H1 (cell line): ENCODE measurements at regions not wholly inside any gene's neighbourhood (a gene's known extent, or its start where the extent isn't known, plus 50 kb on each side); places are given as distances from the start of the nearest gene placed in this dataset.

ENCODE experiments used
- CTCF ChIA-PET: fragments of 300-600 bp; sonication (Branson Sonifier 250); formaldehyde crosslinking; loops from one replicate; lab custom pipeline; 2021; ENCODE audit not compliant: partially characterized antibody; lab: Charles Lee
- POLR2A ChIA-PET: fragments of 300-600 bp; sonication (Branson Sonifier 250); formaldehyde crosslinking; loops from one replicate; lab custom pipeline; 2021; ENCODE audit warnings: inconsistent platforms; ENCODE audit not compliant: partially characterized antibody; lab: Charles Lee
- DNase-seq, 2 experiments: peaks; one replicate each; pipeline versions ENCODE4 v3.0.0 to v3.0.0-alpha.2; 2010 to 2022; ENCODE audit warnings: low spot score in 2 of 2, low read depth in 1 of 2, mixed read lengths in 1 of 2
- FAIRE-seq: peaks from 2 replicates; lab custom pipeline; 2011; peaks lifted over from hg19 to GRCh38; lab: Jason Lieb, UNC
- H2AFZ ChIP-seq: 2 replicates; pipeline ENCODE4 v1.8.1; 2012; ENCODE audit warnings: low read length, inconsistent platforms
- H2AK5ac ChIP-seq: 2 replicates; pipeline ENCODE4 v1.6.1; 2013; ENCODE audit warnings: low read depth, low read length
- H2BK120ac ChIP-seq: replicated peaks from 2 replicates; pipeline ENCODE3; 2013; ENCODE audit warnings: low read depth, low read length, inconsistent platforms
- H2BK12ac ChIP-seq: 2 replicates; pipeline ENCODE4 v1.6.1; 2013; ENCODE audit warnings: low read depth, low read length
- H2BK15ac ChIP-seq: 2 replicates; pipeline ENCODE4 v1.6.1; 2013; ENCODE audit warnings: low read length
- H2BK20ac ChIP-seq: 2 replicates; pipeline ENCODE4 v1.6.1; 2013; ENCODE audit warnings: low read length
- H2BK5ac ChIP-seq: 2 replicates; pipeline ENCODE4 v1.6.1; 2013; ENCODE audit warnings: low read depth, low read length
- H3K14ac ChIP-seq: 2 replicates; pipeline ENCODE4 v1.6.1; 2013; ENCODE audit warnings: inconsistent platforms; ENCODE audit not compliant: insufficient read length
- H3K18ac ChIP-seq: 2 replicates; pipeline ENCODE4 v1.6.1; 2013; ENCODE audit warnings: low read length; ENCODE audit errors: extremely low read depth
- H3K23ac ChIP-seq: 2 replicates; pipeline ENCODE4 v1.6.1; 2013; ENCODE audit warnings: inconsistent platforms; ENCODE audit not compliant: insufficient read length
- H3K23me2 ChIP-seq: 2 replicates; pipeline ENCODE4 v1.6.1; 2013; ENCODE audit warnings: low read depth, low read length
- H3K27ac ChIP-seq: 2 replicates; pipeline ENCODE4 v1.6.1; 2011; ENCODE audit warnings: low read depth, low read length, inconsistent platforms
- H3K27me3 ChIP-seq, 4 experiments: replicated peaks in 1 of 4; 1 replicate in 1 of 4; 2 replicates in 3 of 4; pipeline versions ENCODE4 v1.6.1 to v1.8.1; 2011 to 2013; ENCODE audit warnings: low read length in 3 of 4, mild to moderate bottlenecking in 3 of 4, inconsistent platforms in 2 of 4, mixed read lengths in 2 of 4, moderate library complexity in 1 of 4; ENCODE audit not compliant: control insufficient read depth in 3 of 4, insufficient read depth in 3 of 4; ENCODE audit errors: extremely low read depth in 1 of 4
- H3K36me3 ChIP-seq, 4 experiments: 2 replicates each; pipeline versions ENCODE4 v1.6.1 to v1.8.1; 2011 to 2013; ENCODE audit warnings: mild to moderate bottlenecking in 4 of 4, low read length in 3 of 4, moderate library complexity in 2 of 4, control low read depth in 1 of 4, inconsistent platforms in 1 of 4; ENCODE audit not compliant: insufficient read depth in 4 of 4, control insufficient read depth in 2 of 4
- H3K4ac ChIP-seq: replicated peaks from 2 replicates; pipeline ENCODE3; 2013; ENCODE audit warnings: low read length, low read depth, mixed read lengths, inconsistent platforms; ENCODE audit not compliant: insufficient read length
- H3K4me1 ChIP-seq, 4 experiments: replicated peaks in 1 of 4; 1 replicate in 1 of 4; 2 replicates in 3 of 4; pipeline versions ENCODE4 v1.6.1 to v1.8.1; 2011 to 2013; ENCODE audit warnings: low read length in 3 of 4, inconsistent platforms in 2 of 4, mixed read lengths in 1 of 4; ENCODE audit not compliant: insufficient read depth in 4 of 4, control insufficient read depth in 3 of 4
- H3K4me2 ChIP-seq, 2 experiments: 2 replicates each; pipeline versions ENCODE4 v1.6.1 to v1.8.1; 2011 to 2013; ENCODE audit warnings: low read depth in 2 of 2, low read length in 2 of 2, control low read depth in 1 of 2, inconsistent platforms in 1 of 2, mild to moderate bottlenecking in 1 of 2; ENCODE audit not compliant: insufficient read depth in 1 of 2
- H3K4me3 ChIP-seq, 4 experiments: fragments of 200-600, 300-600 bp in 1 of 4; sonication (generic), shearing (Covaris generic), sonication (Bioruptor Twin) in 1 of 4; 2 replicates each; pipeline versions ENCODE4 v1.5.1 to v1.8.1; 2011 to 2016; ENCODE audit warnings: low read length in 4 of 4, low read depth in 3 of 4, control low read depth in 2 of 4, inconsistent platforms in 2 of 4, mild to moderate bottlenecking in 2 of 4, mixed read lengths in 1 of 4, moderate library complexity in 1 of 4; ENCODE audit not compliant: insufficient read depth in 2 of 4; ENCODE audit errors: extremely low read depth in 1 of 4
- H3K56ac ChIP-seq: replicated peaks from 2 replicates; pipeline ENCODE3; 2013; ENCODE audit warnings: low read depth, mild to moderate bottlenecking, mixed read lengths, low read length, inconsistent platforms; ENCODE audit not compliant: insufficient read length
- H3K79me1 ChIP-seq: 2 replicates; pipeline ENCODE4 v1.6.1; 2013; ENCODE audit warnings: low read depth, low read length, control low read depth
- H3K79me2 ChIP-seq, 2 experiments: 2 replicates each; pipeline versions ENCODE4 v1.6.1 to v1.8.1; 2012 to 2013; ENCODE audit warnings: low read length in 2 of 2, mild to moderate bottlenecking in 2 of 2, inconsistent platforms in 1 of 2; ENCODE audit not compliant: insufficient read depth in 2 of 2, control insufficient read depth in 1 of 2
- H3K9ac ChIP-seq, 4 experiments: replicated peaks in 1 of 4; 1 replicate in 1 of 4; 2 replicates in 3 of 4; pipeline versions ENCODE4 v1.6.1 to v1.8.1; 2011 to 2013; ENCODE audit warnings: low read depth in 3 of 4, low read length in 3 of 4, control low read depth in 2 of 4, mild to moderate bottlenecking in 2 of 4, moderate library complexity in 2 of 4, inconsistent platforms in 1 of 4; ENCODE audit errors: extremely low read depth in 1 of 4
- H3K9me3 ChIP-seq, 2 experiments: 2 replicates each; pipeline versions ENCODE4 v1.6.1 to v1.8.1; 2012 to 2013; ENCODE audit warnings: mild to moderate bottlenecking in 2 of 2, moderate library complexity in 2 of 2, control low read depth in 1 of 2, inconsistent platforms in 1 of 2, low read depth in 1 of 2, low read length in 1 of 2, mixed read lengths in 1 of 2; ENCODE audit not compliant: insufficient read depth in 2 of 2
- H4K20me1 ChIP-seq, 2 experiments: replicated peaks in 1 of 2; 2 replicates each; pipeline versions ENCODE3 to v1.8.1; 2011 to 2013; ENCODE audit warnings: inconsistent platforms in 2 of 2, low read length in 2 of 2, mild to moderate bottlenecking in 1 of 2; ENCODE audit not compliant: insufficient read depth in 2 of 2, control insufficient read depth in 1 of 2
- H4K5ac ChIP-seq: 2 replicates; pipeline ENCODE4 v1.6.1; 2013; ENCODE audit warnings: low read length, low read depth, mixed read lengths, inconsistent platforms; ENCODE audit not compliant: insufficient read length
- H4K8ac ChIP-seq: 2 replicates; pipeline ENCODE4 v1.8.0; 2013; ENCODE audit warnings: mild to moderate bottlenecking, moderate library complexity, low read length, inconsistent platforms; ENCODE audit not compliant: insufficient read depth; ENCODE audit errors: extremely low read depth
- H4K91ac ChIP-seq: replicated peaks from 2 replicates; pipeline ENCODE3; 2013; ENCODE audit warnings: low read length, mixed read lengths, inconsistent platforms; ENCODE audit not compliant: insufficient read length
- CEBPB ChIP-seq: IDR thresholded peaks from 2 replicates; pipeline ENCODE4 v1.6.1; 2012; ENCODE audit warnings: low read depth, low read length
- CTCF ChIP-seq, 3 experiments: IDR thresholded peaks; 1 replicate in 2 of 3; 2 replicates in 1 of 3; pipeline versions ENCODE4 v1.5.1 to v1.6.1; 2011; ENCODE audit warnings: low read length in 3 of 3, mild to moderate bottlenecking in 3 of 3, inconsistent platforms in 2 of 3, low read depth in 1 of 3, moderate library complexity in 1 of 3; ENCODE audit not compliant: insufficient read depth in 1 of 3; ENCODE audit errors: control extremely low read depth in 1 of 3
- NRF1 ChIP-seq: IDR thresholded peaks from 2 replicates; pipeline ENCODE4 v1.6.1; 2011; ENCODE audit warnings: mild to moderate bottlenecking, low read depth, low read length, improper control_type of control experiment
- PHF8 ChIP-seq: fragments of 200-600 bp; sonication (generic); conservative IDR thresholded peaks from 2 replicates; pipeline ENCODE4 v1.7.1; 2012; ENCODE audit warnings: low read depth, mild to moderate bottlenecking, inconsistent platforms, low read length, moderate library complexity
- RFX5 ChIP-seq: IDR thresholded peaks from 2 replicates; pipeline ENCODE4 v1.6.1; 2011; ENCODE audit warnings: low read depth, low read length, improper control_type of control experiment, borderline replicate concordance
- SAP30 ChIP-seq: fragments of 300-600 bp; sonication (generic); IDR thresholded peaks from 2 replicates; pipeline ENCODE4 v1.7.1; 2012; ENCODE audit warnings: low read length, moderate library complexity, mild to moderate bottlenecking, inconsistent platforms; ENCODE audit not compliant: insufficient read depth, insufficient replicate concordance
- SIN3A ChIP-seq, 2 experiments: IDR thresholded peaks in 1 of 2; conservative IDR thresholded peaks in 1 of 2; 2 replicates each; pipeline ENCODE4 v1.6.1; 2011 to 2012; ENCODE audit warnings: low read length in 2 of 2, improper control_type of control experiment in 1 of 2, low read depth in 1 of 2, mild to moderate bottlenecking in 1 of 2
- SIX5 ChIP-seq: IDR thresholded peaks from 2 replicates; pipeline ENCODE4 v1.6.1; 2011; ENCODE audit warnings: mild to moderate bottlenecking, low read depth, low read length
- SP4 ChIP-seq: IDR thresholded peaks from 2 replicates; pipeline ENCODE4 v1.6.1; 2012; ENCODE audit warnings: low read length, inconsistent platforms
- SUZ12 ChIP-seq: fragments of 200-600 bp; sonication (generic); IDR thresholded peaks from 2 replicates; pipeline ENCODE4 v1.6.1; 2012; ENCODE audit warnings: mild to moderate bottlenecking, inconsistent platforms, low read length, moderate library complexity, mixed read lengths
- TAF7 ChIP-seq: optimal IDR thresholded peaks from 2 replicates; pipeline ENCODE3; 2011; ENCODE audit warnings: low read depth, mild to moderate bottlenecking, inconsistent platforms, low read length, moderate library complexity, borderline replicate concordance
- TEAD4 ChIP-seq: IDR thresholded peaks from 2 replicates; pipeline ENCODE4 v1.6.1; 2012; ENCODE audit warnings: low read depth, low read length, inconsistent platforms, mixed read lengths
- WGBS, 2 experiments: shearing (Covaris generic) in 1 of 2; methylation state at CpG; one replicate each; pipeline versions ENCODE4 v1.1.6 to v1.1.7; 2013 to 2015; ENCODE audit warnings: low lambda C conversion rate in 2 of 2, mixed read lengths in 2 of 2, inconsistent platforms in 1 of 2, low coverage in 1 of 2, missing lambda C conversion rate in 1 of 2; ENCODE audit not compliant: insufficient replicate concordance in 2 of 2, insufficient coverage in 1 of 2, insufficient read length in 1 of 2; ENCODE audit errors: extremely low coverage in 1 of 2, missing lambda C conversion rate in 1 of 2; 5-methylcytosine and 5-hydroxymethylcytosine counted together

DNA sequence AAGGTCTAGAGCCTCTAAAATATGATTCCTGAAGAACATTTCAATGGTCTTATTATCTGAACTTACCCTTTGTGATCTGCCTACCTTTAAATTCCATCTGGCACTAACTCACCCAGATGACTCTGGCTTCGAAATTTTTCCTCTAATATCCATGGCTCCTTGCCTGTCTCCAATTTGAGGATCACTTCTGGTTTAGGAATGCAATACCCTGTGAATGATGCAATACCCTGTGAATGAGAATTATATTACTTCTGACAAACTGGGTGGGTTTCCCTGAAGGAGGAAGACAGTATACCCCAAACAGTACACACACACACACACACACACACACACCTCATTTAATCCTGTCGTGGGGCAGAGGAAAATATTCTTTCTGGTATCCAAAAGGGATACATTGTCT lies 115.3 kb downstream of the ZNF33B start:
- no peak overlapping the region for H2BK20ac ChIP-seq
- H3K9ac ChIP-seq: no peak overlapping the region
- H3K79me2 ChIP-seq: no peaks in the 10 kb centered on the region
- WGBS, 2 experiments: 93% methylated on average over 2 of the region's 2 CpGs; no CpG with 5 or more reads in 1 of the 2 experiments
- H3K4ac ChIP-seq: no peak overlapping the region
- no peak overlapping the region for H2BK12ac ChIP-seq
- H2BK5ac ChIP-seq: no peak overlapping the region
- no peak overlapping the region for H2BK120ac ChIP-seq
- H2BK15ac ChIP-seq: no peak overlapping the region
- H2AK5ac ChIP-seq: no peak overlapping the region
- no peaks in the 10 kb centered on the region for H3K4me1 ChIP-seq
- H2AFZ ChIP-seq: no peak overlapping the region
- ChIA-PET POLR2A (no interaction called here), CTCF (no interaction called here)
- peaks cover 54 to 66% of the 10 kb centered on the region in 2 experiments for H3K9me3 ChIP-seq
- H3K23ac ChIP-seq: no peak overlapping the region
- H3K56ac ChIP-seq: no peak overlapping the region
- no peak overlapping the region for H4K8ac ChIP-seq
- H3K27me3 ChIP-seq: no peaks in the 10 kb centered on the region; a peak in 1 of 7 replicates
- H3K79me1 ChIP-seq: no peaks in the 10 kb centered on the region
- no peak overlapping the region for H4K91ac ChIP-seq
- H4K20me1 ChIP-seq: no peaks in the 10 kb centered on the region
- no peak overlapping the region for H3K27ac ChIP-seq
- peaks cover 0 to 51% (median 13%) of the 10 kb centered on the region in 4 experiments; a peak in 6 of 8 replicates for H3K36me3 ChIP-seq
- DNase-seq: no peak
- no peak overlapping the region for H4K5ac ChIP-seq
- H3K14ac ChIP-seq: no peak overlapping the region
- no peaks in the 10 kb centered on the region; the same call in 1 of the 2 replicates for H3K23me2 ChIP-seq
- H3K4me3 ChIP-seq: no peak overlapping the region
- H3K4me2 ChIP-seq: no peak overlapping the region
- no peak for FAIRE-seq
- no peak overlapping the region for H3K18ac ChIP-seq
- TF ChIP-seq NRF1 (no peak), TAF7 (no peak), PHF8 (no peak), SIN3A (conservative IDR thresholded peaks at IDR 0.05 in 1 of 2, IDR thresholded peaks at IDR 0.05 in 1 of 2; ENCODE audit: low read depth in 1 of 2, low read length in 2 of 2) (no peak), RFX5 (no peak), SUZ12 (no peak), SP4 (no peak), CEBPB (no peak), CTCF (IDR thresholded peaks at IDR 0.05; ENCODE audit: control extremely low read depth in 1 of 3, insufficient read depth in 1 of 3, low read depth in 1 of 3, low read length in 3 of 3) (no peak), TEAD4 (no peak), SAP30 (no peak), SIX5 (no peak)
